ENCODE measurements at regions not wholly inside any gene's neighbourhood (a gene's known extent, or its start where the extent isn't known, plus 50 kb on each side); places are given as distances from the start of the nearest gene placed in this dataset.
"Not testable (repeated sequence)": the region's sequence is repeated elsewhere in the genome, so short reads cannot be mapped to it uniquely, and the experiment has no call there.

DNA sequence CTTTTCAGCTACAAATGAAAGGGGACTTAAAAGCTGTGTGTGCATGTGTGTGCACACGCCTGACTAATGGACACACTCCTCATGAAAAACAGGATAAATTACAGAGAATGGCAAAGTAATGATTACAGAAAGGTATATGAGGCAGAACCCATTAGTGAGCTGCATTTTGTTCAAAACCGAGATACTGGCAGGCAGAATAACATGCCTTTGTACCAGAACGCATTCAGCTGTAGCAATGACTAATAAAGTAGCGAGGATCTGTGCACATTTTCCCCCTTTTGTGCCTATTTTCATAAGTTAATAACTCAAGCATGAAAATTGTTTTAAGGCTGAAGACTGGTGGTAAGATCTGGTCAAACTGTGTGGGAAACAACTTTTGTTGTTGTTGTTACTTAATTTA, 165.7 kb upstream of the PLGLB2 start:
- H3K36me3 ChIP-seq (replicated peaks); H3K27me3 ChIP-seq (replicated peaks); DNase-seq; in situ Hi-C loops (cut with HindIII; ENCODE audit: low pct_ligation_motif_present, low sequenced_read_pairs); H3K27ac ChIP-seq; H3K4me3 ChIP-seq (ENCODE audit: low read depth, low read length): not testable (repeated sequence)

DNA sequence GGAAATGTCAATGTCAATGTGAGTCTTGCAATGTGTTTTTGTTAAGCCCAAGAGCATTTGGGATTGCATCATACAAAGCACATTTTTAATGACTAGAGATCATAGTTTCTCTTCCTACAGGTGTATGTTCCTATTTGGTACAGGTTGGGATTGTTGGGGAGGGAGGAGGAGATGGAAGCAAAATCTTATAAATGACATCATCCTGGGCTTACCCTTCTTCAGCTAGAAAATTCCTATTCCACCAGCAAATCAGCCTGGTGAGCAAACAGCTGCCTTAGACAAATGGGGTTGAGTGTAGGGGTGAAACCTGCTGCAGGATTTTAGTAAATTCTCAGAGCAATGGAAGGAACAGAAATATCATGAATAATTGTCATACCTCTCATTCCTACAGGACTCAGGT, 165.3 kb upstream of the PLGLB2 start:
- in situ Hi-C loops (cut with HindIII; ENCODE audit: low pct_ligation_motif_present, low sequenced_read_pairs); H3K36me3 ChIP-seq (replicated peaks); H3K27me3 ChIP-seq (replicated peaks); H3K4me3 ChIP-seq (ENCODE audit: low read depth, low read length); DNase-seq; H3K27ac ChIP-seq: not testable (repeated sequence)

DNA sequence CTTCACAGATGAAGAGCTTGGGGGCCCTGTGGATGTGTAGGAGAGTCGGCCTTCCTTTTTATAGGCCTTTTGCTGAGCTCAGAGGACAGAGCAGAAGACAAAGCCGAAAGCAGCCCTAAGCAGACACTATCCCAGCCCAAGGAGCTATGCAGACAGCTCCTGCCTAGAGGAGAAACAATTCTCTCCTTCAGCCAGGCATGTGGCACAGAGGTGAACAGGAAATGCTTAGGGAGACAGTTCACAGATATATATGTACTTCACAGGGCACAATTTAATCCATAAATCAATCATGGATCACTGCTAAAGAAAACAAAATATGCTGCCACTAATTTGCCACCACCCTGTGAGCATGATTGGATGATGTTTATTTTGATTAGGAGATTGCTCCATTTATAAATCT, 164.5 kb upstream of the PLGLB2 start:
- H3K27me3 ChIP-seq (replicated peaks); H3K27ac ChIP-seq; H3K36me3 ChIP-seq (replicated peaks); DNase-seq; in situ Hi-C loops (cut with HindIII; ENCODE audit: low pct_ligation_motif_present, low sequenced_read_pairs); H3K4me3 ChIP-seq (ENCODE audit: low read depth, low read length): not testable (repeated sequence)

DNA sequence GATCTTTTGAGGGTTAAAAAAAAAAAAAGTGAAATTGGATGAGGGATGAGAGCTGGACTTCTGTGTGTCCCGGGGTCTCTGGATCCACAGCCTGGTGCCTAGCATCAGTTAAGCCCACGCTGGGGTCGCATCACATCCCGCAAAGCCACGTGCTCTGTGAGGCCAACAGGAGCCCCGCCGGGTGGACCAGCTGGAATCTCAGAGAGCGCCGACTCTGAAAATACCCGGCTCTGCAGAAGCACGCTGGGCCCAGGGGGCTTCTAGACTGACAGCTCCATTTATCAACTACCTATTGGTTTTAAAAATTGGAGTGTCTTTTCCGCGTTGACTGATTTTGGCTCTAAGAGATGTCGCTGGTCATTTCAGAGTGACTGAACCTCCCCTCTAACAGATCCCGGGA, 164.1 kb upstream of the PLGLB2 start:
- H3K27me3 ChIP-seq (replicated peaks); H3K27ac ChIP-seq; H3K36me3 ChIP-seq (replicated peaks); DNase-seq; in situ Hi-C loops (cut with HindIII; ENCODE audit: low pct_ligation_motif_present, low sequenced_read_pairs); H3K4me3 ChIP-seq (ENCODE audit: low read depth, low read length): not testable (repeated sequence)

DNA sequence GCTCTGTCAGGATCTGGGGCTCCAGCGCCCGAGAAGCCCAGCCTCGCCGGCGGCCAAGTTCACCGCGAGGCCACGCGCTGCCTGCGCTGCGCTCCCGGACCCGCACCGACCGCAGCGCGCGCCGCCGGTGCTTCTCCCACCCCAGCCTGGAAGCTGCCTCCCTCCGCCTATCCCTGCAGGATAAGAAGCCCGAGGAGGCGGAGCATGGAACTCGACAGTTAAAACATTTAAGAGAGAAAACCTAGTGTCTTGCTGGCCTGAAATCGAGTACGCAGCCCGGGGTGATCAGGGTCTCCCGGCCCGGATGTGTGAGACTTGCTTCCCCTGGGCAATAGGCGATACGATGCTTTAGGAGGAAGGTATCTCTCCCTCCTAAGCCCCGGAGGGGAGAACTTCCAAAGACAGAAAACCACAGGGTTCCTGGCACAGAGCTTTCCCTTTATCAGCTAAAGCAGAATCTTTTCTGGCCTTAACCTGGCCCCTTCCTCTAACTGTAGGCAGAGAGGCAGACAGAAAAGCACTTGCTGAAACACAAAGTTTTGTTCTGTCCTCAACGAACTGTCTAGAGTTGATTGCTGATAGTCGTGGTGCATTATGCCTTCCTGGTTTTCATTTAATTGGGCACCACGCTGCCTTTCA, 163.5 kb upstream of the PLGLB2 start:
- H3K27ac ChIP-seq; in situ Hi-C loops (cut with HindIII; ENCODE audit: low pct_ligation_motif_present, low sequenced_read_pairs); H3K4me3 ChIP-seq (ENCODE audit: low read depth, low read length); H3K27me3 ChIP-seq (replicated peaks); H3K36me3 ChIP-seq (replicated peaks): not testable (repeated sequence)
- DNase-seq, result peak; percentile 15

DNA sequence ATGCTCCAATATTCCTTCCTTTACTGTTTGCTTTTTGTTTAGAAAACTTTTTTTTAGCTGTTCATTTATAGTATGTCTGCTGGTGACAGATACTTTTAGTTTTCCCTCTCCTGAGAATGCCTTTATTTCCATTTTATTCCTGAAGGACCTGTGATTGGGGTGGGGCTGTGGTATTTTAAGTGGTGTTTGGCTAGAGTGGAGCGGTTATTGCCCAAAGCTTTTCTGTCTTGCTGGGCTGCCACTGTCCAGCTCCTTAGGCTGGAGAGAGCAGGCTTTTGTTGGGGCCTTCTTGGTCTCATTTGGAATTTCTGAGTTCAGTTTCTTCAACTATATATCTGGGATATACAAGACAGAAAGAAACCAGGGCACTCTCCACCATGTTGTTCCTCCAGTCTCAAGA, 160.0 kb upstream of the PLGLB2 start:
- H3K27ac ChIP-seq; H3K36me3 ChIP-seq (replicated peaks); H3K4me3 ChIP-seq (ENCODE audit: low read depth, low read length); H3K27me3 ChIP-seq (replicated peaks); DNase-seq; in situ Hi-C loops (cut with HindIII; ENCODE audit: low pct_ligation_motif_present, low sequenced_read_pairs): not testable (repeated sequence)

DNA sequence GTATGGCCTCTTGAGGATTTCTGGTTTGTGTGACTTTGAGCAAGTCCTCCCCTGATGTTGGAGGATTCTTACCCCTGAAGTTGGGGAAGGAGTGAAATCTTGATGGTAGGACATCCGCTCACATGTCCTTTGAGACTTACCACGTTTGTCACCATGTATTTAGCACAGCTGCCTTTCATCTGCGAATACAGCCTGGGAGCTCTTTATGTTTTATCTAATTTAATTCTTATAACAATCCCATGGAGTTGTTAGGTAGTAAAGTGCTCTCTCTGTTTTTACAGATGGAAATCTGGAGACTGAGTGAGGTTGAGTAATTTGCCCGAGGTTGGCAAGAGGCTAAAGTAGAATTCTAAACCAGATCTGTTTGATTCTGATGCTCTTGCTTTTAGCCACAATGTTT, 154.9 kb upstream of the PLGLB2 start:
- H3K27me3 ChIP-seq (replicated peaks); H3K27ac ChIP-seq; H3K36me3 ChIP-seq (replicated peaks); DNase-seq; in situ Hi-C loops (cut with HindIII; ENCODE audit: low pct_ligation_motif_present, low sequenced_read_pairs); H3K4me3 ChIP-seq (ENCODE audit: low read depth, low read length): not testable (repeated sequence)

DNA sequence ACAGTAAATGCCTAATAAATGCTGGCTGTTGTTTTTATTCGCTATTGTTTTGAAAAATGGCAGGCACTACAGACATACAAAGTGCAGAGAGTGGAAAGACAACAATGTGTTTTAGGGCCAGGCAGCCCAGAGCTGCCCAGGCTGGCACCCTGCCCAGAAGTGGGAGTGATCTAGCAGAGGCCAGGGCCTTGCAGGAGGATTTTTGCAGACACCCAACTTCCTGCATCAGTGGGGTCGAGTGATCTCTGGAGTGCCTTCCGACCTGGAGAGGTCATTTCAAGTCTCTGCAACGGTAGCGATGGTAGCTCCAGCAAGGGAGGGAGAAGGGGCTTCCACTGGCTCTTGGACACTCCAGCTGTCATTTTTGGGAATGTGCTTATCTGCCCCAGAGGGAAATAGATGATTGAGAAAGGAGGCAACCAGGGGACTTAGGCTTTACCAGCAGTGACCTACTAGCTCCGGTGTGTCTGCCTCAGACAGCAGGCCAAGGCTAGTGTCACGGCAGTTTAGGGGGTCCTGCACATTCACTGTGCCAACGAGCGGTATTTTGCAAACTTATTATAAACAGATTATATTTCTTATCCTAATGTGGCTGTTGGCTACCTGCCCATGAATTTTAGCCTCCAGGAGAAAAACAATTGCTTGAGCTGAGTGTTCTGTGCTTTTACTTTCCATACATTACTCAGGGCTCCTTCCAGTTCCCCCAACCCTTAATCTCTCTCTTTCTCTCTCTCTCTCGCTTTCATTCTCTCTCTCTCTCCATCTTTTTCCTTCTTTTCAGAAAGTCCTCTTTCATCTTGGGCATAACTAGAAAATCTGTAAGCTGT, 153.9 kb upstream of the PLGLB2 start:
- H3K27ac ChIP-seq; in situ Hi-C loops (cut with HindIII; ENCODE audit: low pct_ligation_motif_present, low sequenced_read_pairs); H3K36me3 ChIP-seq (replicated peaks); H3K4me3 ChIP-seq (ENCODE audit: low read depth, low read length); H3K27me3 ChIP-seq (replicated peaks): not testable (repeated sequence)
- DNase-seq, result peak; percentile 62

DNA sequence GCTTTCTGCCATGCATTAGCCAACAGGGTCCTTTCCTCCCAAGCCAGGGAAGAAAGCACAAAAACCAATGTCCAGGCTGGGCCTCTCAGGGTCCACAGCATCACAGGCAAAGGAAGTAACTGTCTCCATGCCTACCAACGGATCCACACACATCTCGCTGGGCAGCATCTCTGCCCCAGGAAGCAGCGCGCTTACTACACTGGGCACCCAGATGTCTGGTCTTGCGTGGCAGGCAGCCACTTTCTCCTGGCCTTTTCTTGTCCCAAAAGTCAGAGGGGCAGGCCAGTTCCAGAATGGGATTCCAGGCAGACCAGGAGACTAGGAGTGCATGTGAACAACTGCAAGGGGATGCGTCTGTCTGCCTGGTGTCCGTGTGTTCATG, 153.3 kb upstream of the PLGLB2 start:
- H3K27ac ChIP-seq; H3K36me3 ChIP-seq (replicated peaks); in situ Hi-C loops (cut with HindIII; ENCODE audit: low pct_ligation_motif_present, low sequenced_read_pairs); H3K27me3 ChIP-seq (replicated peaks); H3K4me3 ChIP-seq (ENCODE audit: low read depth, low read length); DNase-seq: not testable (repeated sequence)

DNA sequence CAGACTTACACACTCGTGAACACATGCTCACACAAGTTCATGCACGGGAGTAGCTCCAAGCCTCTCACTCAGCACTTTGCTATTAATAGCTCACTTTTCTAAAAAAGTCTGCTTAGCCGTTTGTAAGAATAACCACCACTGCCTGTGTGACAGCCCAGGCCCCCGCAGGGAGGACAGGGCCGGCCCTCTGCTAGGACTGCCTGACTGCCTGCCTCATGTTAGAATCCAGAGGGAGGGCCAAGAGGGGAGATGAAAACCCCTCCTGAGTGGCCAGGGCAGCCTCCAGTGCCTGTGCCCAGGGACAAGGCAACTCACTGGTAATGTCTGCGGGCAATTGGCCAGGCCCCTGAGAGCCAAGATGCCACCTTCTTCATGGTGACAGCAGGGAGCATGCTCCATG, 152.9 kb upstream of the PLGLB2 start:
- H3K36me3 ChIP-seq (replicated peaks); H3K27me3 ChIP-seq (replicated peaks); H3K4me3 ChIP-seq (ENCODE audit: low read depth, low read length); H3K27ac ChIP-seq; DNase-seq; in situ Hi-C loops (cut with HindIII; ENCODE audit: low pct_ligation_motif_present, low sequenced_read_pairs): not testable (repeated sequence)

DNA sequence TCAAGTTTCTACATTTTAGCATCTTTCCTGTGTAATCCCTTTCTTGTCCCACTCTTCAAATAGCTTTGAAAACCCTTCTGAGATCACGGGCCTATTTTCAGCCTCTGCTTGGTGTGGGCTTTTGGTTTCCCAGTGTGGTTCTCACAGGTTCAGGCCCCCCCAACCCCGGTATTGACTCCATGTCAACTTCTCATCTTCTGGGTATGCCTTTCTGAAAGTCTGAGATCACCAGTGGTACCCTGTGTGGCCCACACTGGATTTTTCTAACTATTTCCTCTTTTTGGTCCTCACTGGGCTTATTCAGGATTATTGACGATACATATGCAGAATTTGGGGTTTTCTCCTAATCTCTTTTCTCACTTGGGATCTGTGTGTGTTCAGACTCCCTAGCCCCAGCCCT, 146.9 kb upstream of the PLGLB2 start:
- DNase-seq; H3K36me3 ChIP-seq (replicated peaks); in situ Hi-C loops (cut with HindIII; ENCODE audit: low pct_ligation_motif_present, low sequenced_read_pairs); H3K4me3 ChIP-seq (ENCODE audit: low read depth, low read length); H3K27me3 ChIP-seq (replicated peaks); H3K27ac ChIP-seq: not testable (repeated sequence)

DNA sequence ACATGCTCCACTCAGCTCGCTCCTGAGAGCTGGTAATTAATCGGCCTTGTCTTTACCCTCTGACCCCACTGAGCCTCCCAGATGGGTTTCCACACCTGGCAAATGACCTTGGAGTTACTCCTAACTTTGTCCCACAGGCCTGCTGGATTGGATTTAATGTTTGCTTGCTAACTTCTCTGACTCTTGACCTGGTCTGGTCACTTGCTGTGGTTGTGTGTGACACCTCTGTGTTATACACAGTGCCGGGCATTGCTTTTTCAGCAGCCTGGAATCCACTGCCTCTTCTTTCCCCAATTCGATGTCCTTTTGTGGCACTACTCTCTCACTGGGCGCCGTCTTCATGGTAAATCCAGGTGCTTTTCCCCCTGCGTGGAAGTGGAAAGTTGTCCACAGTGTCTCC, 145.8 kb upstream of the PLGLB2 start:
- in situ Hi-C loops (cut with HindIII; ENCODE audit: low pct_ligation_motif_present, low sequenced_read_pairs); H3K4me3 ChIP-seq (ENCODE audit: low read depth, low read length); H3K27me3 ChIP-seq (replicated peaks); H3K36me3 ChIP-seq (replicated peaks); DNase-seq; H3K27ac ChIP-seq: not testable (repeated sequence)

DNA sequence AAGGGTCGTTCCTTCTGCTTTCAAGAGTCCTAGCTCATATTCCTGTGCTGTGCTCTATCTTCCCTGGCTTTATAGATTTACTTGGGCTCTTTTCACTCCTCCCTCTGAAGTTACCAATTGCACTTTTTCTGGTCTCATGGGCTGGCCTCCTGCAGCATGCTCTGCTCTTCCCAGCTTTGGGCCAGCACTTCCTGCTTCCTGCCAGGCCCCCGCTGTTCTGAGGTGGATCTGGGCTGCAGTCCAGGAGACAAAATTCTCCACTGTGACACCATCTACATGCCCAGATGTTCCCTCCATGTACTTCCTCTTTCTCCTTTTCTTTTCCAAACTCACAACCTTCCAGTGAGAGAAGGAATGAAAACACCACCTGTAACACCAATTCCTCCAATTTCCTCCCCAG, 145.2 kb upstream of the PLGLB2 start:
- H3K27ac ChIP-seq; DNase-seq; in situ Hi-C loops (cut with HindIII; ENCODE audit: low pct_ligation_motif_present, low sequenced_read_pairs): not testable (repeated sequence)

DNA sequence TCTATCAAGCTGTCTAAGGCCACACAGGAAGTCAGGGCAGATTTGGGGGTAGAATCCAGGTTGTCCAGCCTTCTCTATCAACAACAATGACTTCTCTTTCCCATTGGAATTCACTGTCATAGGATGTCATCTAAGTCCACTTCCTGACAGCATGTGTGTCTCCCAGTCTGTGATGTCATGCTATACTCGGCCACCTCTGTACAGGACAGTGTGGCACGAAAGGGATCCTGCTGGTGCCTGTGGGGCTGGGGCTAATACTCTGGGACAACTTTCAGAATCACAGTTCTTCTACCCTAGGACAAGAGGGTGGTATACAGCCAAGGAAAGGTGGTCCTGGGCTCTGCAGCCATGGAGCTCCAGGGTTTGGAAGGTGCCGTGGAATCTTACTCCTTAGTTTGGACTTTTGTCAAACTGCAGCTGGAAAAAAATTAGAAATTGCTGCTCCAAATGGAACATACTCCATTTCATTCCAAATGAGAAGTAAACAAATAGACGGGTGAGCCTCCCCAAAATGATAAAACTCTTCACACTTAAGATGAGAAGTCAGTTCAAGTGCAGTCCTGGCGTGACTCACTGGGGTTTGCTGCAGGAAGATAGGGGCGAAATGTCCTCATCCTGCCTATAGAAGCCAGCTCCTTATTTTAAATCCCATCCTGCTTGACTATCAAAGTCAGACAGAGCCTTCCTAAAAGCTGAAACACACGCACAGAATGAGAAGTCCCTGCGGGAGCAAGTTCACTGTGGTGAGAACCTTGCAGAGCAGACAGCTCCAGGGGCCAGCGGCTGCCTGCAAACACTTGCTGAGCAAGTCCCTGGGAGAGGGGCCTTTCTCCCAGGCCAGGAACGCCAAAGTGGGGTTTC, 144.2 kb upstream of the PLGLB2 start:
- peak; percentile 48 for DNase-seq

More for the DNA sequence above, 145.2 kb upstream of the PLGLB2 start:
- H3K36me3 ChIP-seq (replicated peaks); H3K4me3 ChIP-seq (ENCODE audit: low read depth, low read length); H3K27me3 ChIP-seq (replicated peaks): not testable (repeated sequence)

More for the DNA sequence above, 144.2 kb upstream of the PLGLB2 start:
- H3K27me3 ChIP-seq (replicated peaks); H3K36me3 ChIP-seq (replicated peaks); H3K27ac ChIP-seq; H3K4me3 ChIP-seq (ENCODE audit: low read depth, low read length); in situ Hi-C loops (cut with HindIII; ENCODE audit: low pct_ligation_motif_present, low sequenced_read_pairs): not testable (repeated sequence)
